ENCODE measurements at regions not wholly inside any gene's neighbourhood (a gene's known extent, or its start where the extent isn't known, plus 50 kb on each side); places are given as distances from the start of the nearest gene placed in this dataset.
"Not testable (repeated sequence)": the region's sequence is repeated elsewhere in the genome, so short reads cannot be mapped to it uniquely, and the experiment has no call there.

- not testable (repeated sequence) for H3K36me3 Mint-ChIP-seq (ENCODE audit: low read depth, unreplicated experiment); H3K4me3 Mint-ChIP-seq (ENCODE audit: unreplicated experiment); H3K4me2 ChIP-seq (ENCODE audit: low read length); H3K27ac Mint-ChIP-seq (ENCODE audit: unreplicated experiment); H3K79me2 ChIP-seq (ENCODE audit: insufficient read depth, low read length); H3K36me3 ChIP-seq (ENCODE audit: insufficient read depth, low read length); H4K20me1 ChIP-seq (ENCODE audit: insufficient read depth, low read length); H3K27ac ChIP-seq (ENCODE audit: low read depth, low read length); H3K4me3 ChIP-seq (ENCODE audit: insufficient read depth, low read depth, low read length); H3K27me3 ChIP-seq (ENCODE audit: insufficient read depth, low read length); H3K9me3 ChIP-seq (ENCODE audit: insufficient read depth, low read depth, low read length); FAIRE-seq; H3K9ac ChIP-seq (ENCODE audit: low read length); DNase-seq (ENCODE audit: low read depth); H3K4me1 Mint-ChIP-seq (ENCODE audit: low read depth, unreplicated experiment); H2AFZ ChIP-seq (ENCODE audit: low read depth, low read length); H3K4me1 ChIP-seq (ENCODE audit: insufficient read depth, low read length)
- H3K27me3 Mint-ChIP-seq (ENCODE audit: low read depth, unreplicated experiment) = peaks cover 14% of the 10 kb centered on the region
- H3K9me3 Mint-ChIP-seq (ENCODE audit: unreplicated experiment) = peaks cover 18% of the 10 kb centered on the region
Observed at GRCh38 chr16:88136211-88136713, 185.0 kb downstream of the BANP start.

GRCh38 chr16:88136939-88137338 is 185.7 kb downstream of the BANP start:
- peaks cover 18% of the 10 kb centered on the region for H3K9me3 Mint-ChIP-seq (ENCODE audit: unreplicated experiment)
- H3K4me1 ChIP-seq (ENCODE audit: insufficient read depth, low read length); H3K4me2 ChIP-seq (ENCODE audit: low read length); H3K27ac Mint-ChIP-seq (ENCODE audit: unreplicated experiment); H4K20me1 ChIP-seq (ENCODE audit: insufficient read depth, low read length); H3K9me3 ChIP-seq (ENCODE audit: insufficient read depth, low read depth, low read length); H3K4me1 Mint-ChIP-seq (ENCODE audit: low read depth, unreplicated experiment); H3K36me3 Mint-ChIP-seq (ENCODE audit: low read depth, unreplicated experiment); FAIRE-seq; H3K9ac ChIP-seq (ENCODE audit: low read length); H3K4me3 Mint-ChIP-seq (ENCODE audit: unreplicated experiment); H3K27ac ChIP-seq (ENCODE audit: low read depth, low read length); H3K4me3 ChIP-seq (ENCODE audit: insufficient read depth, low read depth, low read length); DNase-seq (ENCODE audit: low read depth); H2AFZ ChIP-seq (ENCODE audit: low read depth, low read length); H3K36me3 ChIP-seq (ENCODE audit: insufficient read depth, low read length); H3K79me2 ChIP-seq (ENCODE audit: insufficient read depth, low read length); H3K27me3 ChIP-seq (ENCODE audit: insufficient read depth, low read length): not testable (repeated sequence)
- peaks cover 13% of the 10 kb centered on the region for H3K27me3 Mint-ChIP-seq (ENCODE audit: low read depth, unreplicated experiment)

DNA sequence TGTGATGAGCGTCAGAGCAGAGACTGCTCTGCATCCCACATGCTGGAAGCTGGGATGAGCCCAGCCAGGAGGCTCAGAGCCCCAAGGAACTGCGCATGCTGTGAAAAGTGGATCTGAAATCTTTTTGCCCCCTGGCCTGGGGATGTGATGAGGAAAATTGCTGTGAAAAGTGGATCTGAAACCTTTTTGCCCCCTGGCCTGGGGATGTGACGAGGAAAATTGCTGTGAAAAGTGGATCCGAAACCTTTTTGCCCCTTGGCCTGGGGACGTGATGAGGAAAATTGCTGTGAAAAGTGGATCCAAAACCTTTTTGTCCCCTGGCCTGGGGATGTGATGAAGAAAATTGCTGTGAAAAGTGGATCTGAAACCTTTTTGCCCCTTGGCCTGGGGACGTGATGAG is 187.9 kb downstream of the BANP start:
- H3K27me3 Mint-ChIP-seq (ENCODE audit: low read depth, unreplicated experiment); H3K27me3 ChIP-seq (ENCODE audit: insufficient read depth, low read length); H3K4me3 Mint-ChIP-seq (ENCODE audit: unreplicated experiment); H3K4me1 Mint-ChIP-seq (ENCODE audit: low read depth, unreplicated experiment); FAIRE-seq; H3K27ac ChIP-seq (ENCODE audit: low read depth, low read length); H2AFZ ChIP-seq (ENCODE audit: low read depth, low read length); H3K4me2 ChIP-seq (ENCODE audit: low read length); H3K27ac Mint-ChIP-seq (ENCODE audit: unreplicated experiment); H3K36me3 ChIP-seq (ENCODE audit: insufficient read depth, low read length); H3K36me3 Mint-ChIP-seq (ENCODE audit: low read depth, unreplicated experiment); DNase-seq (ENCODE audit: low read depth); H4K20me1 ChIP-seq (ENCODE audit: insufficient read depth, low read length); H3K4me1 ChIP-seq (ENCODE audit: insufficient read depth, low read length); H3K4me3 ChIP-seq (ENCODE audit: insufficient read depth, low read depth, low read length); H3K79me2 ChIP-seq (ENCODE audit: insufficient read depth, low read length); H3K9me3 ChIP-seq (ENCODE audit: insufficient read depth, low read depth, low read length); H3K9ac ChIP-seq (ENCODE audit: low read length): not testable (repeated sequence)
- H3K9me3 Mint-ChIP-seq (ENCODE audit: unreplicated experiment) = peaks cover 18% of the 10 kb centered on the region

GRCh38 chr16:88140195-88140594 is 189.0 kb downstream of the BANP start:
- not testable (repeated sequence) for H3K4me2 ChIP-seq (ENCODE audit: low read length); H3K79me2 ChIP-seq (ENCODE audit: insufficient read depth, low read length); H4K20me1 ChIP-seq (ENCODE audit: insufficient read depth, low read length); H3K9ac ChIP-seq (ENCODE audit: low read length); H3K27ac ChIP-seq (ENCODE audit: low read depth, low read length); H3K27ac Mint-ChIP-seq (ENCODE audit: unreplicated experiment); H3K36me3 Mint-ChIP-seq (ENCODE audit: low read depth, unreplicated experiment); H3K4me1 Mint-ChIP-seq (ENCODE audit: low read depth, unreplicated experiment); H3K36me3 ChIP-seq (ENCODE audit: insufficient read depth, low read length); FAIRE-seq; H3K4me1 ChIP-seq (ENCODE audit: insufficient read depth, low read length); H3K4me3 Mint-ChIP-seq (ENCODE audit: unreplicated experiment); H2AFZ ChIP-seq (ENCODE audit: low read depth, low read length); H3K9me3 ChIP-seq (ENCODE audit: insufficient read depth, low read depth, low read length); DNase-seq (ENCODE audit: low read depth); H3K27me3 ChIP-seq (ENCODE audit: insufficient read depth, low read length); H3K4me3 ChIP-seq (ENCODE audit: insufficient read depth, low read depth, low read length)
- Mint-ChIP-seq H3K9me3 (ENCODE audit: unreplicated experiment) (peaks cover 18% of the 10 kb centered on the region), H3K27me3 (ENCODE audit: low read depth, unreplicated experiment) (peaks cover 10% of the 10 kb centered on the region)
